ENCODE measurements at regions not wholly inside any gene's neighbourhood (a gene's known extent, or its start where the extent isn't known, plus 50 kb on each side); places are given as distances from the start of the nearest gene placed in this dataset.
"Not testable (repeated sequence)": the region's sequence is repeated elsewhere in the genome, so short reads cannot be mapped to it uniquely, and the experiment has no call there.

DNA sequence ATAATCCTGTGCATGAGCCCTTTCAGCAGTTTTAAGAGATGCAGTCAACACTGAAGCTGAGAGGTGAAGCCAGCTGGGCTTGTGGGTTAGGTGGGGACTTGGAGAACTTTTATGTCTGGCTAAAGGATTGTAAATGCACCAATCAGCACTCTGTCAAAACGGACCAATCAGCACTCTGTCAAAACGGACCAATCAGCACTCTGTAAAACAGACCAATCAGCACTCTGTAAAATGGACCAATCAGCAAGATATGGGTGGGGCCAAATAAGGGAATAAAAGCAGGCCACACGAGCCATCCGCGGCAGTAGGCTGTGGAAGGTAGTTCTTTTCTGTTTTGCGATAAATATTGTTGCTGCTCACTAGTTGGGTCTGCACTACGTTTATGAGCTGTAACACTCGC lies 374.7 kb downstream of the NPIPA8 start:
- not testable (repeated sequence) for DNase-seq (ENCODE audit: low read depth, low spot score); H3K4me3 ChIP-seq (ENCODE audit: low read length)

DNA sequence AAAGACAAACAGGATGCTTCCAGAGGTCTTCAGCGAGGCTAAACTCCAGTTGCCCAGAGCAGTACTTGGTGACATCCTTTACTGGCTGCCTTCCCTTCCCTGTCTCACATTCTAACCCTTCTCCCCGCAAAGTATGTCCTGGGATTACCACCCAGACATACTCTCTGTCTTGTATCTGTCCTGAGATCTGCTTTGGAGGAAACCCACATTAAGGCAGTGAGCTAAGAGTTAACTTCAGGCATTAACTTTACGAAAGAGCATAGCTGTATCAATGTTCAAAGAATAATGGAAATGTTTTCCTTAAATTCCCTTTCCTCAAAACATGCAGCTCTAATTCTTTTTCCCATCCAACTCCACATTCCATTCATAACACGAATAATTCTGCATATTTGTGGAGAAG lies 385.2 kb downstream of the NPIPA8 start:
- DNase-seq (ENCODE audit: low read depth, low spot score), result no peak

DNA sequence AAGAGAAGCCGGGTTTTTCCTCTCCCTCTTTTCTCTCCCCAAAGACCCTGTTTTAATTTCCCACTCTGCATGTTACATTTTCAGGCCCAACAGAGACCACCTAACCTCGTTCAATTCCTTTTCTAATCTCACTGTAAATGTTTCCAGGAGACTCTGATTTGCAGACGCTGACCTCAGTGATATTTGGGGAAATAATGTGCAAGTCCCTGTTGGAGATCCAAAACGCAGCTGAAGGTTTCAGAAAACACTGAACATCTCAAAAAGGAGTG lies 386.6 kb downstream of the NPIPA8 start:
- no peak overlapping the region for H3K4me3 ChIP-seq (ENCODE audit: low read length)
- no peak for DNase-seq (ENCODE audit: low read depth, low spot score)

More for the DNA sequence above, 385.2 kb downstream of the NPIPA8 start:
- H3K4me3 ChIP-seq (ENCODE audit: low read length), result no peak overlapping the region

DNA sequence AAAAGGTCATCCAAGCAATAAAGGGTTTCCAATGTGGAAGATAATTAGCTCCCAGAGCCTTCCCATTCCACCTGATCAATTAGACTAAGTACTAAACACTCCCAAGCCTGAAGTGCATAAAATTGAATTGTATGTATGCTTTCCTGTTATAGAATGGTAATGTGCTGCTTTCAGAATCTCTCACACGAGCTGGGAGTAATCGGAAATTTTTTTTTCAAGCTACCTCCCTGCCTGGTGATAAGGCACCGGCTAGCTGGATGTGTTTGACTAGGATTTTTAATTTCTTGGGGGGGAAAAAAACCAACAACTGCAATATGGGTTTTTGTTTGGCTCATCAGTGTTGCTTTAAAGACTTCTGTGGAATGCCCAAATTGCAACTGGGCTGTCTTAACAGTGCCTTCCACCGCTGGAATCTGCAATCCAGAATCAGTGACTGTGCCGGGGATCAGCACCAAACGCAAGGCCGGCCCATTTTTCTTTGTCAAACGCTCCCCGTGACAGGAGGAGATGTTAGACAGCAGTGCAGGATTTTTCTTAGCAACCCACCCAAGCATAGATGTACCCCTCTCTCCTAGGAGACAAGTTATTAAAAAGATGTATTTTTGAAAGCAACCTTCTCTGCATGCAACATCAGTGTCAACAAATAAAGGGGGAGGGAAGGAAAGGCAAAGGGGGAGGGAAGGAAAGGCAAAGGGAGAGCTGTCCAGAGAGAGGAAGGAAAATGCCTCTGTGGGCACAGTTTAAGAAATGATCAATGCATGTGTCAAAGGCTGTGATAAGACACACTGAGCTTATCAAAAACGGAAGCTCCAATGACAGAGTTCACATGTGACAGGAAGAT lies 387.2 kb downstream of the NPIPA8 start:
- no peak overlapping the region for H3K4me3 ChIP-seq (ENCODE audit: low read length)
- no peak for DNase-seq (ENCODE audit: low read depth, low spot score)

DNA sequence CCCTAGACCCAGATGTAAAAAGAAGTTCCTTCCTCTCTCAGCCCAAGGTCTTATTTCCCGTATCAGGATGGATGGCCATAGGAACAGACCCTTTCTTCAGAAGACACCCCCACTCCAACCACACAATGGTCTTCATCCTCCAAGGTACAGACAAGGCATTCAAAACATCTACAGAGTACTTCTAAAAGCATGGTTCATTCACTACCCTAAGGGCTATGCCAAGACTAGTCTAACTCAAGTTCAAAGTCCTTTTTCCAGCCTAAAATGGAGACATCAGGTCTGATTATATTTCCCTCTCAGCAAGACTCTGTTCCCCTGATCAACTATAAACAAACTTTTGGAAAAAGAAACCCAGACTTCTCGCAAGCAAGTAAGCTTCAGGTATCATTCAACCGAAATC lies 388.9 kb downstream of the NPIPA8 start:
- DNase-seq (ENCODE audit: low read depth, low spot score), result no peak
- no peak overlapping the region for H3K4me3 ChIP-seq (ENCODE audit: low read length)

DNA sequence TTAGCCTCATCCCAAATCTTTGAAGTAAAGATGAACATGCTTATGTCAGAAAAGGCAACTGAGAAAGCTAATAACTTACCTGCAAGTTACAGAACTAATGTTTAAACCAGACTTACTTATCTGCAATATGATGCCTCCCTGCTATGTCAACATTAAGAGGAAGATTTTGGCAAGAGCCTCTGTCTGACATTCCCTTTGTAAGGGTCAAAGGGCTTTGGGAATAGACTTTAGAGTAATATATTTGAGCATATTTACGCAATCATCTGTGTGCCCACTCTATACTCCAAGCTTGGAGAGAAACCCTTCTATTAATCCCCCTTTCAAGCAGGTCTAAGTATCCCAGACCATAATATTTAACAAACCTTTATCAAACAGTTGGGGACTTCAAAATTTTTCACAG lies 389.4 kb downstream of the NPIPA8 start:
- DNase-seq (ENCODE audit: low read depth, low spot score), result no peak
- no peak overlapping the region for H3K4me3 ChIP-seq (ENCODE audit: low read length)

DNA sequence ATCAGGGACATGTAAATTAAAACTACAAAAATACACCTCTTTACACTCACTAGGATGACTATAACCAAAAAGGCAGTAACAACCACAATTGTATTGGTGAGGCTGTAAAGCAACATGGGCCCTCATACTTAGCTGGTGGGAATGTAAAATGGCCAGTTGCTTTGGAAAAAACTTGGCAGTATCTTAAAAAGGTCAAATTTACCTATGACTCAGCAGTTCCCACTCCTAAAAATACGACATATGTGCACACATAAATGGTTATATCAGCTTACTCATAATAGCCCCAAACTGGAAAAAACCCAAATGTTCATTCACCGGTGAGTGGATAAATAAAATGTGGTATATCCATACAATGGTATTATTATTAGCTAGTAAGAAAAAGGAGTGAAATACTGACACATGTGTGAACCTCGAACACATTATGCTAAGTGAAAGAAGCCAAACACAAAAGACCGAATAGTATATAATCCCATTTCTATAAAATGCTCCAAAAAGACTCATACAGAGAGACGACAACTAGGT lies 391.4 kb downstream of the NPIPA8 start:
- no peak for DNase-seq (ENCODE audit: low read depth, low spot score)

DNA sequence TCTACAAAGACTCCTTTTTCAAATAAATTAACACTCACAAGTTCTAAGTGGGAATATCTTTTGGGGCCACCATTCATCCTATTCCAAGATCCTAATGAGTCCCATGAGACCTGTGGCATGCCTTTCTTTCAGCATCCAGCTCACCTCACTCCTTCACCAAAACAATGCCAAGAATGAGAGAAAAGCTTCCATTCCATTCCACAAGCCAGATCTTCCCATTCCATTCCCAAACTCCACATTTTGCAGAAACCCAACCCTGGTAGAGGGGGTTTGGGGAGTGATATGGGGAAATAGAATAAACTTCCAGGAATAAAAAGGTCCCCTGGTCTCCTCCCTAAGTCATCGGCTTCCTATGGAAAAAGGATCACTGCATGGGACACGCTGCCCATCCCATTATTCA lies 392.2 kb downstream of the NPIPA8 start:
- H3K4me3 ChIP-seq (ENCODE audit: low read length), result no peak overlapping the region
- DNase-seq (ENCODE audit: low read depth, low spot score), result no peak

More for the DNA sequence above, 391.4 kb downstream of the NPIPA8 start:
- H3K4me3 ChIP-seq (ENCODE audit: low read length), result no peak overlapping the region

DNA sequence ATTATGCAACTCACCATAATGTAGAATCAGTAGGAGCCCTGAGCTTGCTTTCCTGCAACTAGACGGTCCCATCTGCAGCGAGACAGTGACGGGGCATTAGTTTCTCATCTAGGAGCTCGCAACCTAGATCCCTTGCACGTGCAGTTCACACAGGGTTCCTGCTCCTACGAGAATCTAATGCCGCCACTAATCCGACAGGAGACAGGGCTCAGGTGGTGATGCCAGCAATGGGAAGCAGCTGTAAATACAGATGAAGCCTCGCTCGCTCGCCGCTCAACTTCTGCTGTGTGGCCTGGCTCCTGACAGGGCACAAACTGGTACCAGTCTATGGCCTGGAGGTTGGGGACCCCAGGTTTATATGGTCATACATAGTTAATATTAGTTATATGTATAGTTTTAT lies 394.5 kb downstream of the NPIPA8 start:
- no peak for DNase-seq (ENCODE audit: low read depth, low spot score)
- H3K4me3 ChIP-seq (ENCODE audit: low read length), result no peak overlapping the region

DNA sequence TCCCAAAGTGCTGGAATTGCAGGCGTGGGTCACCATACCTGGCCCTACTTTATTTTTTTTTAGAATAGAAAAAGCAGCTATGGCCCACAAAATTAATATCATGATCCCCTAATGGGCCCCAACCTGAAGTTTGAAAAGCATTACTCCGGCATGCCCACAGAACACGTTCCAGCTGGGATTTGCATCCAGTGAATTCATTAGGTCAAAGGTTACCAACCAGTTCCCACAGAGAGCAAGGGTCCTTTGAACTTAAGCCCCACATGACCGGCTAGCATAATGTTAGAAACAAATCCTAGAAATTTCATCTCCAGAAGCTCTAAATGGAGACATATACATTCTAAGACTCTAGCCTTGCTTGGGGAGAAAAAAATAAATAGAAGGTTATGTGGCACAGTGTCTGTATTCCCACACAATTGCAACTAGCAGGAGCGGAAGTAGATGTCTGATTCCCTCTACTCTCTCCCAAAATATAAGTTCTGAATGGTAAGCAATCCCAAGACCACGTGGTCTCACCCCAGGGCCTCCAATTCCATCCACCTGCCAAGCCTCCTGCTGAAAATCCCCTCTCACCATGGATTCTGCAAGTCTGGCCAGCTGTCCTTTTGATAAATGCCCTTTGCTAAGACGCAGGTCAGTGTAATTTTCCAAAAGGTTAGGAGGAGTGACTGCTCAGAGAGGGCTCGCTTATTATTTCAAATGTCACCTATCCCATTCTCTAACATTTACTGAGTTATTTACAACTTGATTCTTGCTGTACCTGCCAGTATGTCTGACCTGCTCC lies 395.8 kb downstream of the NPIPA8 start:
- H3K4me3 ChIP-seq (ENCODE audit: low read length), result no peak overlapping the region
- DNase-seq (ENCODE audit: low read depth, low spot score), result no peak

DNA sequence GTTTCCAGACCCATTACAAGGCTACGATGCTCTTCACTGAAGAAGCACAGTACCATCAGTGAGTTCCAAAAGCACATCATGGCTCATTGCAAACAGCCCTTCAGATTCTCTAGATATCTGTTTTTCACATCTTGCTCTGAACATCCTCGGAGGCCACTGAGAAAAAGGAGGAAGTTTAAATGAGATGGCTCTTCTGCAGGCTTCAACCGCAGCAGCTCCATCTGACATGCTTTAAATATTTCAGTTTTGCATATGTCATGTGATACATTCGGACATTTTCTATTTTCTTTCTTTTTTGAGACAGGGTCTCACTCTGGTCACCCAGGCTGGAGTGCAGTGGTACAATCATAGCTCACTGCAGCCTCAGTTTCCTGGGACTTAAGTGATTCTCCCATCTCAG lies 396.8 kb downstream of the NPIPA8 start:
- H3K4me3 ChIP-seq (ENCODE audit: low read length), result no peak overlapping the region
- DNase-seq (ENCODE audit: low read depth, low spot score), result no peak

DNA sequence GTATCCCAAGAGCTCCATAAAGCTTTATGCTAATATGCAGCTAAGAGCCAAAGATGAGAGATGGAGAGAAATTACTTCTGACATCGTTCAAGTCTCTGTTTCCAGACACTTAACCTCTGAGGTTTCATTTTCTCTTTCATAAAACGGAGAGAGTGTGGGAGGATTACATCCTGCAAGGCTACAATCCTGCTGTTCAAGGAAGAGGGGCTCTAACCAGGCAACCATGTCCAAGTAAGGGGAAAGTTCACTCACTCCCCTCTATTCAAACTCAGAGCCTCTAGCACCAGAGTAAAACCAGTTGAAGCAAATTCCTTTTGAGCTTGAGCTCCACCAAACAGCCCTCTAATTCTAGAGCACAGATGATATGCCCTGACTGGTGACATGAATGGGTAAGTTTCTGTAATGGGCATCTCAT lies 397.4 kb downstream of the NPIPA8 start:
- no peak overlapping the region for H3K4me3 ChIP-seq (ENCODE audit: low read length)
- no peak for DNase-seq (ENCODE audit: low read depth, low spot score)

DNA sequence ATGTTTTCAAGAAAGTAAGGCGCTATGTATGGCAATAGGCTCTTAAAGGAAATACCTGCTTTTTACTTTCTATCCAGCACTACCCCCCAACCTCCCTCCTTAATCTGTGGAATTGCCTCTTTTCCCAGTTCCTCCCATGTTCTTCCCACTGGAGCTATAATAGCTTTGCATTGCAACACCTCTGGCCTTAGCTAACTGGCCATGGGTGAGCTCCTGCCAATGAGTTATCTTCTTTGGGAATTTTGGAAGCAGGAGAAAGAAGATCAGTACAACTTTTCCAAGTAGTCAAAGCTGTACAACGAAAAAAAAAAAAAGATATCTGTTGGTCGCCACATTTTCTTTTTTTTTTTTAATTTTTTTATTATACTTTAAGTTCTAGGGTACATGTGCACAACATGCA lies 398.0 kb downstream of the NPIPA8 start:
- DNase-seq (ENCODE audit: low read depth, low spot score), result no peak
- no peak overlapping the region for H3K4me3 ChIP-seq (ENCODE audit: low read length)

DNA sequence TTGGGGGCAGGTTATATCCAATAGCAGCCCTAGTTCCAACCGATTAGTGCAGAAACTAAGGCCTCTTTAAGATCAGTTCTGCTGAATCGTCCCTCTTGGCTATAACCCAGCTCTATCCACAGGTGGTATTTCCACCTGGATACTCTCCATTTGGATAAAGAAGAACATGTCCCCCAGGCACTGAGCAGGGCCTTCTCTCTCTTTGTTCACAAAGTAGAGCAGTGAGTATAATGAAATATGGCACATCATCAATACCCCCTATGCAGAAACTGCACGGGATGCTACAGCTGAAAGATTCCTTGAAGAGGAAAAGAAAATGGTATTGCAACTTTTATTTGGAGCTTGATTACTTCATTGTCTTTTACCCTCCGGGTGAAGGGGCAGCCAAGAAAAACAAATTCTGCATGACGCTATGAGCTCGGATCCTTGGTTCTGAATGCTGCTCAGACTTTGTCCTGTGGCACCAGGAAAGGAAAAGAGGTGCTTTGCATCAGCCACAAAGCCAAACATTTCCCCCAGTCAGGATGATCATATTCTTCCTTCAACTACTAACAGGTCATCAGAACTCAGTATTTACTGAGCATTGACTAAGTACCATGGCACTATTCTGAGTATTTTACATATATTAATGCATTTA lies 399.7 kb downstream of the NPIPA8 start:
- no peak for DNase-seq (ENCODE audit: low read depth, low spot score)

DNA sequence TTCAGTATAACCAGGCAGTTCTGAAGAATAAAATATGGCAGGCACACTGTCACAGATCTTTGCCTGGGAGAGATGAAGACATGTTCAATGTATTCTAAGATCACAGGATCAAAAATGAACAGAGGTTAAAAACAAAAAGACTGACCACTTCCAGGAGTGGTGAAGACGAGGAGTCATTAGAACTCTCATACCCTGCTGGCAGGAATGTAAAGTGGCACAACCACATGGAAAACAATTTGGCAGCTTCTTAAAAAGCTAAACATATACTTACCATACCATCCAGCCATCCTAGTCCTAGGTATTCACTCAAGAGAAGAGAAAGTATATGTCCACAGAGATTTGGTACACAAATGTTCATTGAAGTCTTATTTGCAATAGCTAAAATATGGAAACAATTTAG lies 406.3 kb downstream of the NPIPA8 start:
- H3K4me3 ChIP-seq (ENCODE audit: low read length), result no peak overlapping the region
- DNase-seq (ENCODE audit: low read depth, low spot score), result no peak

More for the DNA sequence above, 399.7 kb downstream of the NPIPA8 start:
- H3K4me3 ChIP-seq (ENCODE audit: low read length), result no peak overlapping the region

DNA sequence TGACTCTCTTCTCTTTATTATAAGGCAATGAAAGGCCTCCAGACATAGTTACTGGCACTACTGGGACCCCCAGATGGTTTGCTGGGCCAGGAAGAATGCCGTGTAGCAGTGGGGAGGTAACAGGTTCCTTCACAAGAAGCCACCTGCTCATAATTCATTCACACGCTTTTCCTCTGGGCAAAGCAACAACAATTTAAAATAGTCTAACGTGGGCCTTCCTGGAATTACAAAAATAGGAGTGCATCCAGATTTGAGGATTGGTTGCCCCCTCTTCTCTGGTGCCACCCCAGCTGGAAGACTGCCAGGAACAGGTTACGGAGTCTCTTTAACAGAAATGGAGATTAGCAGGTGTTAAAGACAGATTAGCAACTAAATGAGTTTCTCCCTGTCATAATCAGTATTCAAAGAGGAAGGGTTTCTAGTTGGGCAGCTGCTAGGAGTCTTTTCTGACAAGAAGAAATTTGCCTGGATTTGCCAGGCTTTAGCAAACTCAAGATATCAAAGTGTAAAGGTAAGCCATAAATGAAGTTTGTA lies 409.6 kb downstream of the NPIPA8 start:
- no peak for DNase-seq (ENCODE audit: low read depth, low spot score)
- no peak overlapping the region for H3K4me3 ChIP-seq (ENCODE audit: low read length)

DNA sequence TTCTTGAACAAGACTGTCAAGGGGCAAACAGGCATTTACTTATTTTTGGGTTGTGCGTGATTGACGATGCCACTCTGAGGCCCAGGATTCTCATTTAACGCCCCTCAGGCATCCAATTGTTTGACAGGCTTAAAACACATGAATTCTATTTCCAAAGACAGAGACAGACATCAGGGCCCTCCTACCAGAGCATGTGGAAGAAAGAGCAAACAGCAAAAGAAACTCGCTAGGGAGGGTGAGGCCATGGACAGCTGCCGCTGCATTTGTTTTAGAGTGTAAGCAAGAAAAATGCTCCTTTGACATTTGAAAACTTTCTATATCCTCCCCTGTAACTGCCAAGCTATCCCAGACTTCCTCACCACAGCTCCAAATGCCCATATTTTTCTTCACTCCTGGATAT lies 410.1 kb downstream of the NPIPA8 start:
- no peak for DNase-seq (ENCODE audit: low read depth, low spot score)
- no peak overlapping the region for H3K4me3 ChIP-seq (ENCODE audit: low read length)

DNA sequence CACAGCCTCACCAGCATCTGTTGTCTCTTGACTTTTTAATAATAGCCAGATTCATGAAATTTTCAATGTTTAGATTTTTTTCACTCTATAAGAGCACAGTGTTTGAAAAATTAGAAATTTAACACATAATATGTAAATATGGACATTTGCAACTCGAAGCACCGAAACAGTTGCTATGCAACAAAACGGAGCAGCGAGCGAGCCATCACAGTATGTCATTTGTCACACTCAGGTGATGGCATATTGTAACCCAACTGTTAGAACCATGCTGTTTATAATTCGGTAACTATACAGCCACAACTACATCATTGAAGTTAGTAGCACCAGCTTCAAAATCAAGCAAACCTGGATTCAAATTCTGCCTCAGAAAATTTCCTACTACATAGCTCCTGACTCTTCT lies 410.8 kb downstream of the NPIPA8 start:
- H3K4me3 ChIP-seq (ENCODE audit: low read length), result no peak overlapping the region

DNA sequence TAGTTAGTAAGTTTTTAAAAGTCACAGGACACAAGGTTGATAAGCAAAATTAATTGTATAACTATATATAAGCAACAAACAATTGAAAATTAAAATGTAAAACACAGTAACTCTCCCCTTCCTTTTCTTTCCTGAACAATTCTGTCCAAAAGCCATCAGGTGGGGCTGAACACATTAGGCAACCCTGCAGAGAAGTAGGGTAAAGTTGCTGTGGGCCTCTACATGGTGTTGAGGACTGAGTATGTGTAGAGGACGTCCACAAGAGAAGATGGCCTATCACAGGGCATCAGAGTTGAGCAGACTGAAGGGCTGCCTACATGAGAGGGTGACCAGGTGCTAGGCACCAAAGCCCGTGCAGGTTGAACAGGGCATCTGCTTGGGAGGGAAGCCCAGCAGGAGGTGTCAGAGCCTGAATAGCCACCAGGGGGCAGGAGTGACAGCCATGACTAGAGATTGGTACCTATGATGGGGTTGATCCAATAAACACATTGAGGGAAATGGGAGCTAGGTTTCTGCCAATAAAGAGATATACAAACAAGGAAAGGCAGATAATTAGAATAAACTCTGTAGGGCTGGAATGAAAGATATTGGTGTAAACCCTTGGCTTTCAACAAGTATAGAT lies 415.1 kb downstream of the NPIPA8 start:
- DNase-seq (ENCODE audit: low read depth, low spot score), result peak; percentile 28
- H3K4me3 ChIP-seq (ENCODE audit: low read length), result no peak overlapping the region

More for the DNA sequence above, 410.8 kb downstream of the NPIPA8 start:
- DNase-seq (ENCODE audit: low read depth, low spot score), result no peak
